Activated CD4-positive, alpha-beta T cell treated with anti-CD3 and anti-CD28 coated beads, Interleukin-2, amount 10 ng/mL, durations not matched to agents 24 days and 14 days (primary cell): ENCODE measurements at regions not wholly inside any gene's neighbourhood (a gene's known extent, or its start where the extent isn't known, plus 50 kb on each side); places are given as distances from the start of the nearest gene placed in this dataset.

Experiments
- DNase-seq: peaks from one replicate; pipeline ENCODE4 v3.0.0; 2022
- H3K27ac Mint-ChIP-seq: one replicate; pipeline ENCODE4 v1.8.0; 2022; ENCODE audit warnings: mild to moderate bottlenecking, mixed read lengths
- H3K27me3 Mint-ChIP-seq: one replicate; pipeline ENCODE4 v1.8.0; 2022; ENCODE audit warnings: mixed read lengths
- H3K36me3 Mint-ChIP-seq: one replicate; pipeline ENCODE4 v1.8.0; 2022; ENCODE audit warnings: low read depth, mild to moderate bottlenecking, mixed read lengths
- H3K4me1 Mint-ChIP-seq: one replicate; pipeline ENCODE4 v1.8.0; 2021; ENCODE audit warnings: mixed read lengths
- H3K4me3 Mint-ChIP-seq: one replicate; pipeline ENCODE4 v1.8.0; 2022; ENCODE audit warnings: mild to moderate bottlenecking, moderate library complexity, mixed read lengths
- H3K9me3 Mint-ChIP-seq: one replicate; pipeline ENCODE4 v1.8.0; 2021; ENCODE audit warnings: mixed read lengths
- intact Hi-C: fragments of 100-400 bp; cut with micrococcal nuclease; formaldehyde crosslinking; loops from one replicate; pipeline ENCODE4 v1.15.1; 2023

DNA sequence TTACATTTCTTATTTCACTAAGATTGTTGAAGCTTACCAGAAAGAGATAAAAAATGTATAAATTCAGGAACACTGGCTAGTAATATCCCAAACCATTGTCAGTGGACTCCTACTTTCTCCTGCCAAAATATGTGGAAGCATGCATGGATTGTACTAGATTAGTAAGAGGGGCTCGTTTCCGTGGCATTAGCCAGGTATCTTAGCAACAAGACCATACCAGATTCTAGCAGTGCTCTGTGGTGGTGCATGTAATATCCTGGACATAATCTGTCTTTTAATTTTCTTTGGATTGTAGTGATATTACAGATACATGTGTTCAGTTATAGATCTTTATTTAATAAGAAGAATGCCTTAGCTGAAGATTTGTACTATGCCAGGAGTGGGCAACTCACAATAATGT is 371.9 kb upstream of the PITX2 start:
- intact Hi-C loops, result no loop called here
- H3K27me3 Mint-ChIP-seq, result no peaks in the 10 kb centered on the region
- no peak overlapping the region for H3K27ac Mint-ChIP-seq
- no peaks in the 10 kb centered on the region for H3K9me3 Mint-ChIP-seq
- DNase-seq, result no peak
- no peak overlapping the region for H3K4me3 Mint-ChIP-seq
- H3K36me3 Mint-ChIP-seq, result no peaks in the 10 kb centered on the region
- H3K4me1 Mint-ChIP-seq, result no peaks in the 10 kb centered on the region

DNA sequence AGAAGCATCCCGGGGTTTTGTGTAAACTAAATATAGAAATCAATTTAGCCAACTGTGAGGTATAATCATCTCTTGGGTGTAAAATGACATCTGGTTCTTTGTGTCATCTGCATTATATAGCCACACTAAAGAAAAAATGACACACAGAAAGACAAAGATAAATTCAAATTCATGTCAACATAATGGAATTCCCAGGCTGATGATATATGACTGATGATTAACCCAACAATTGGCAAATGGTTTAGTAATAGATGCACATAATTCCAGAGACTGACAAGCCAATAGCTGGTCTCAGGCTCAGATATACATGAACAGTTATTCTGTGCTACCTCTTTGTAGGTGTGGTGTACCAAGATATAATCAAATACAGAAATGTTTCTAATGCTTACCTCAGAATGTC is 375.4 kb upstream of the PITX2 start:
- Mint-ChIP-seq H3K36me3 (no peaks in the 10 kb centered on the region), H3K27me3 (no peaks in the 10 kb centered on the region), H3K27ac (no peak overlapping the region), H3K9me3 (no peaks in the 10 kb centered on the region), H3K4me3 (no peak overlapping the region), H3K4me1 (no peaks in the 10 kb centered on the region)
- intact Hi-C loops, result no loop called here
- DNase-seq, result no peak

DNA sequence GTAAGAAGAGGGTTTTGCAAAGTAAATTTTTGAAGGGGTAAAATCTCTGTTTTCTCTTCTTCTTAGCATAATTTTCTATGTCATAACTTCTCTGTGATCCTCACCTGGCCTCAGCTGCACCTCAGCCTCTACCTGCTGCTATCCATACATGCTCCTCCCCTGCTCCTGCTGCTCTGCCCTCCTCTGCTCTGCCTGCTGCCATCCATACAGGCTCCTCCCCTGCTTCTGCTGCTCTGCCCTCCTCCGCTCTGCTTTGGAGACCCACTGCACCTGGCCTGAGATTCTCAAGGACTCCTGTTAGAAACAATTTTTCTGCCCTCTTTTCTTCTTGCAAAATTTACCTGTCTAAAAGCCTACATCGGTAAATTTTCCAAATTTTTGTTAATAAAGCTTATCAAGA is 388.6 kb upstream of the PITX2 start:
- no peak overlapping the region for H3K4me3 Mint-ChIP-seq

DNA sequence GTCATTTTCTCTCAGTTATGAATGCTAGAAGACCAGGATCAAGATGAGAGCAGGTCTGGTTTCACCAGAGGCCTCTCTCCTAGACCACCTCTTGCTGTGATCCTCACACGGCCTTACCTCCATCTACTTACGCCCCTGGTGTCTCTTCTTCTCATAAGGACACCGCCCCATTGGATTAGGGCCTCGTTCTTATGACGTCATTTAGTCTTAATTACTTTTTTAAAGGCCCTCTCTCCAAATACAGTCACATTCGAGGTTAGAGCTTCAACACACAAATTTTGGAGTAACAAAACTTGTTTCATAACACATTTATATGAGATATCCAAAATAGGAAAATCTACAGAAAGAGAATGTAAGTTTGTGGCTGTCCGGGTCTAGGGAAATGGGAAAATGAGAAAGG is 391.0 kb upstream of the PITX2 start:
- Mint-ChIP-seq H3K27me3 (no peaks in the 10 kb centered on the region), H3K4me3 (no peak overlapping the region), H3K27ac (no peak overlapping the region), H3K36me3 (no peaks in the 10 kb centered on the region), H3K4me1 (no peaks in the 10 kb centered on the region), H3K9me3 (no peaks in the 10 kb centered on the region)
- intact Hi-C loops, result no loop called here
- DNase-seq, result no peak

More for the DNA sequence above, 388.6 kb upstream of the PITX2 start:
- no peaks in the 10 kb centered on the region for H3K4me1 Mint-ChIP-seq
- no peaks in the 10 kb centered on the region for H3K36me3 Mint-ChIP-seq
- intact Hi-C loops, result no loop called here
- no peak overlapping the region for H3K27ac Mint-ChIP-seq
- no peak for DNase-seq
- H3K27me3 Mint-ChIP-seq, result no peaks in the 10 kb centered on the region
- no peaks in the 10 kb centered on the region for H3K9me3 Mint-ChIP-seq

DNA sequence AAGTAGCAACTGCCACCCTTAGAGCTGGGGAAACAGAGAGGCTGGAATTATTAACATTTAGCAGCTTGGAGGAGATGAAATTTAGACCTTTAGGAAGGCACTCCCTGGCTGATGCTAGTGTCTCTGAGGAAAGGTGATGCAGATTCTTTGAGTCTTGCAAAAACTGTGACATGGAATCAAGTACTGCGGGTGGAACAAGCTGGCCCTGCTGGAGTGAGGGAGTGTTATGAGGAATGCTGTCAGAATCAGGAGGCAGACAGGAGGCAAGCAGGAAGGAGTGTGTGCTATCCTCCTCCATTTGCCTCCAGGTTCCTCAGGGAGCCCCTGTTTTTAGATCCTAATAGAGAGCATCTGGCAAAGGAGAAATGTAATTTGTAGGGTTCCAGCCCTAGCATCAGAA is 391.7 kb upstream of the PITX2 start:
- Mint-ChIP-seq H3K4me1 (no peaks in the 10 kb centered on the region), H3K27me3 (no peaks in the 10 kb centered on the region), H3K4me3 (no peak overlapping the region), H3K9me3 (no peaks in the 10 kb centered on the region), H3K27ac (no peak overlapping the region), H3K36me3 (no peaks in the 10 kb centered on the region)
- no peak for DNase-seq
- intact Hi-C loops, result no loop called here

DNA sequence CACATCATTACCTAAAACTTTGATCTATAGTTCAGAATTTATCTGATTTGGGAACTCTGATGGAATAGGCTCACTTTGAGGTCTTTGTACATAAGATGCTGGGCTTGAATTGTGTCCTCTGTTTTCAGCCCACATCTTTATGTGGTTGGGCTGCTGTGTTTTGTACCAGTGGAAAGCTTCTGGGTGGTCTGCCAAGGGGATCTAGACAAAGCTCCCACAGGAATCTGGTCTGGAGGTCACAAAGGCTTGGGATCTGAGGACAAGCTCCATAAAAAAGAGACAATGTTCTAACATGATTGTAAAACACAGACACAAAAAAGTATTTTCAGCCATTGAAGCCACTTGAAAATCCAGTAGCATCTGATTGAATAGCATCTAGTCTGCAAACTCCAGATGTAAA is 393.5 kb upstream of the PITX2 start:
- Mint-ChIP-seq H3K4me3 (no peak overlapping the region), H3K9me3 (no peaks in the 10 kb centered on the region), H3K4me1 (no peaks in the 10 kb centered on the region), H3K36me3 (no peaks in the 10 kb centered on the region), H3K27ac (no peak overlapping the region), H3K27me3 (no peaks in the 10 kb centered on the region)
- intact Hi-C loops, result no loop called here
- DNase-seq, result no peak

DNA sequence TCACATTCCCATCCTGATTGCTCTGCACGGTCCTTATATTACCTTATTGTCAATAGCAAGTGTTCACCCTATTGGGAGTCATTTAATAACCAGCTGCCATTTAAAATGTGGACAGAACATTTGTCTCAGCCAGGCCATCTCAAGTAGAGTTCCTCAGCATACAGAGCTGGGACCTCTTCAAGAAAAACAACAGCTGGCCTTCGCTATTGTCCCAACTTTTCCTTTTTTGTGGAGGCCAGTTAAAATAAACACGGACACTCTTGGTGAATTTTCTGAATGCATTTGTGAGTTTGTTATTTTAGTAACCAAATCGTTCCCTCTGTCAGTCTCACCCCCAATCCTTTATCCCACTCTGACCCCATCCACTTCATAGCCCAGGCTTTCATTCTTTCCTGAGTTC is 395.3 kb upstream of the PITX2 start:
- no peak for DNase-seq
- Mint-ChIP-seq H3K4me3 (no peak overlapping the region), H3K9me3 (no peaks in the 10 kb centered on the region), H3K27me3 (no peaks in the 10 kb centered on the region), H3K4me1 (no peaks in the 10 kb centered on the region), H3K36me3 (no peaks in the 10 kb centered on the region), H3K27ac (no peak overlapping the region)
- intact Hi-C loops, result no loop called here

DNA sequence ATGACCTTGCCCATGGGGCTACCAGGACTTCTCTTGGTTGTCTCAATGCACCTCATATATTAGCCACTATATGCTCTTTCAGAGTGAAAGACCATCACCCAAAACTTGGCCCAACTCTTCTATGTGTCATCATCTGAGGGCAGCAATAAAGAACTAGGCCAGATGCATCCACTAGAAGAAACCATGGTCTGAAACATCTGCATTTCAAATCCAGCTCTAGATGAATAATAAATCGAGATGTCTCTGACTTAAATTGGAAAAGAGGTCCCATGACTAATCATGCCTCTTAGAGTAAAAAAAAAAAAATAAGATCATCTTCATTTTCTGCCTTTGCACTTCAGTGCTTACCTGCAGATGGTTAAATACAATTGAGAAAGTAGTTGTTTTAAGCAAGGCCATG is 397.6 kb upstream of the PITX2 start:
- no peaks in the 10 kb centered on the region for H3K36me3 Mint-ChIP-seq
- H3K9me3 Mint-ChIP-seq, result no peaks in the 10 kb centered on the region
- H3K4me1 Mint-ChIP-seq, result no peaks in the 10 kb centered on the region
- intact Hi-C loops, result no loop called here
- no peak overlapping the region for H3K4me3 Mint-ChIP-seq
- no peaks in the 10 kb centered on the region for H3K27me3 Mint-ChIP-seq
- no peak for DNase-seq
- H3K27ac Mint-ChIP-seq, result no peak overlapping the region

DNA sequence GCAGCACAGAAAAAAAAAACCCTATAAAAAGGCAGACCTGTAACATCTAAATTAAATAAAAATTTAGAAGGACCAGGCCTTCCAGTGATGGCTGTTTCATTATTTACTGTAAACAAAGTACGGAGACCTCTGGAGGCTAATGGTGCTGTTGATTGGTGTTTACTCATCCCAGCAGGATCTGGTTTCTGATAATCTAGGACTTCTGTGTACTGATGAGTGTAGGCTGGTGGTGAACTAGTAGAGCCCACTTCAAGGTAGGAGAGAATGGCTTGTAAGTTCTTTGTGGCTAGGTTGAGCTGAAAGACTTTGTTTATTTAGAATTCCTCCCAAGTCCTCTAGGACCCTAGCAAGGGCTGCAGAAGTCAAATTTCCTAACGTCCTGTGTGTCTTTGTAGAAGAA is 398.1 kb upstream of the PITX2 start:
- Mint-ChIP-seq H3K4me3 (no peak overlapping the region), H3K9me3 (no peaks in the 10 kb centered on the region), H3K36me3 (no peaks in the 10 kb centered on the region), H3K4me1 (no peaks in the 10 kb centered on the region), H3K27me3 (no peaks in the 10 kb centered on the region), H3K27ac (no peak overlapping the region)
- intact Hi-C loops, result no loop called here
- DNase-seq, result no peak

DNA sequence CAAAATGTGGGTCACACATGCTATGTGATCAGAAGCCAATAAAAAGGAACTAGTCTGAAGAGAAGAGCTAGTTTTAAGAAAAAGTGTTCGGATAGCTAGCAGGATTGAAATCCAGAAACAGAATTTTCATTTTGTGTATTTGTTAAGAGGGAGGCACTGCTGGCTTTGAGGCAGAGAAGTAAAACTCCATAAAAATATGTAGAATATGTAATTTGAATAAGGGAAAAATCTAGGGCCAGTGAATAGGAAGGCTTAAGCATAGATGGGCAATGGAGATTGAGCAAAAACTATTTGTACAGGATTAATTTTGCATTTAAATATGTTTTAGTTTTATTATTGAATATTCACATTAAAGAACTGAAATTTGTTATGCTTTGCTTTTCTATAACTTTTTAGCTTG is 399.9 kb upstream of the PITX2 start:
- Mint-ChIP-seq H3K36me3 (no peaks in the 10 kb centered on the region), H3K4me3 (no peak overlapping the region), H3K9me3 (no peaks in the 10 kb centered on the region), H3K27me3 (no peaks in the 10 kb centered on the region), H3K4me1 (no peaks in the 10 kb centered on the region), H3K27ac (no peak overlapping the region)
- intact Hi-C loops, result no loop called here
- DNase-seq, result no peak

DNA sequence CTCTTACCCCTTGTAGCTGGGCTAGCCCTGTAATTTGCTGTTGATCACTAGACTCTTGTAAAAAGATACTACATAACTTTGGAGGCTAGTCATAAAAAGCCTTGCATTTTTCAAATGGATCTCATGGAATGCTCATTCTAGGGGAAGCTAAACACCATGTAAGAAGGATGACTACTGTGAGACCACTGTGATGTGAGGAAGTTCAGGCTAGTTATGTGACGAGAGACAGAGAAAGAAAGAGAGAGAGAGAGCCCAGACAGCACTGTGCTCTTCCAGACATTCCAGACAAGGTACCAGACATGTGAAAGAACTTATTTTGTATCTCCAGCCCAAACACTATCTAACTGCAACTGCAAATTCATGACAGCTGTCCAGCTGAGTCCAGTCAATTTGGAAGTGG is 404.6 kb upstream of the PITX2 start:
- no peak for DNase-seq
- no peaks in the 10 kb centered on the region for H3K27me3 Mint-ChIP-seq
- intact Hi-C loops, result no loop called here
- no peaks in the 10 kb centered on the region for H3K4me1 Mint-ChIP-seq
- no peaks in the 10 kb centered on the region for H3K9me3 Mint-ChIP-seq
- H3K4me3 Mint-ChIP-seq, result no peak overlapping the region
- H3K27ac Mint-ChIP-seq, result no peak overlapping the region
- H3K36me3 Mint-ChIP-seq, result no peaks in the 10 kb centered on the region

DNA sequence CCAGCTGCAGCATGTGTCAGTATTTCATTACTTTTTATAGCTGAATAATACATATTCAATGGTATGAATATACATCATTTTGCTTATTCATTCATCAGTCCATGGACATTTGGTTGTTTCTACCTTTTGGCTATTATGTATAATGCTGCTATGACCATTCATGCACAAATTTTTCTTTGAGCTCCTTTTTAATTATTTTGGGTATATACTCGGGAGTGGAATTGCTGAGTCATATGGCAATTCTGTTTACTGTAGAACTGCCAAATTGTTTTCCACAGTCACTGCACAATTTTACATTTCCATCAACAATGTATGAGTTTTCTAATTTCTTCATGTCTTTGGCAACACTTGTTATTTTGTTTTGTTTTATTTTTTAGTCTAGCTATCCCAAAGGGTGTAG is 405.9 kb upstream of the PITX2 start:
- H3K4me1 Mint-ChIP-seq, result no peaks in the 10 kb centered on the region
- H3K4me3 Mint-ChIP-seq, result no peak overlapping the region
- no peaks in the 10 kb centered on the region for H3K27me3 Mint-ChIP-seq
- H3K36me3 Mint-ChIP-seq, result no peaks in the 10 kb centered on the region
- DNase-seq, result no peak
- no peak overlapping the region for H3K27ac Mint-ChIP-seq
- intact Hi-C loops, result no loop called here
- no peaks in the 10 kb centered on the region for H3K9me3 Mint-ChIP-seq

DNA sequence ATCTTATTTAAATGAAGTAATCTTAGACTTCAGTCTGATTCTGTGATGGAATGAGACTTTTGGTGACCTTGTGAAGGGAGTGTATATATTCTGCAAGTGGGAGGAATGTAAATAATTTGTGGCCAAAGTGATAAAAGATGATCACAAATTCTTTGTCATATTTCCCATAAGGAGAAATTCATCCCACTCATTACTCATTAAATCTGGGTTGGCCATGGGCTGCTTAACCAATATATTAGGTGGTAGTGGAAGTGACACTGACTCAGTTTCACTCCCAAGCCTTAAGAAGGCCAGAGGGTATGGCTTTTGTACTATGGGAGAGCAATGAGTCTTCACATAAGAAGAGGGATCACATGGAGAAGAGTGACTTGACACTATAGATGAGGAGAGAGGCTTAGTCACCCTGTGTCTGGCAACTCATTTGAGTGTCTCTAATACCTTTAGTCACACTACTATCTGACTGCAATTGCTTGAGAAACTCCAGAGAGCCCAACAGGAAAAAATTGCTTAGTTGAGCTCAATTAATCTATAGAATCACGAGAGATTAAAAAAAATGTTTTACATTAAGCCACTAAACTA is 408.2 kb upstream of the PITX2 start:
- intact Hi-C loops, result no loop called here
- Mint-ChIP-seq H3K4me1 (no peaks in the 10 kb centered on the region), H3K36me3 (no peaks in the 10 kb centered on the region), H3K27me3 (no peaks in the 10 kb centered on the region), H3K4me3 (no peak overlapping the region), H3K9me3 (no peaks in the 10 kb centered on the region), H3K27ac (no peak overlapping the region)
- no peak for DNase-seq

DNA sequence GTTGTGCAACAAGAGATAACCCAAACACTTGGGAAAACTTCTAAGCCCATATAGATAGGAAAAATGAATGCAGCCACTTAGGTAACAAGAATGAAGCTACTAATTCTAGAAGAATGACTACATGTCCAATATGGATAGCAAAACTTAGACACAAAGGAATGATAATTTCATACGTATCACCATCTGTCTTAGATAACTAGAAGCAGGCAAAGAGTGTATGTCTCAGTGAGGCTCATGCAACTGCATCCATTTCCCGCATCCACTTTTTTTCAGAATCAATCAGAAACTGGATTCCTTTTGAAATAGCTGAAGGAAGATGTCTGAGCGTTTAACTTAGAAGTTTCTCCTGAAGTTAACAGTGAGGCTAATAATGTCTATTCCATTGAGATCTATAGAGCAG is 408.7 kb upstream of the PITX2 start:
- intact Hi-C loops, result no loop called here
- H3K4me3 Mint-ChIP-seq, result no peak overlapping the region
- H3K36me3 Mint-ChIP-seq, result no peaks in the 10 kb centered on the region
- H3K27me3 Mint-ChIP-seq, result no peaks in the 10 kb centered on the region
- no peaks in the 10 kb centered on the region for H3K4me1 Mint-ChIP-seq
- no peak overlapping the region for H3K27ac Mint-ChIP-seq
- no peaks in the 10 kb centered on the region for H3K9me3 Mint-ChIP-seq
- DNase-seq, result no peak

DNA sequence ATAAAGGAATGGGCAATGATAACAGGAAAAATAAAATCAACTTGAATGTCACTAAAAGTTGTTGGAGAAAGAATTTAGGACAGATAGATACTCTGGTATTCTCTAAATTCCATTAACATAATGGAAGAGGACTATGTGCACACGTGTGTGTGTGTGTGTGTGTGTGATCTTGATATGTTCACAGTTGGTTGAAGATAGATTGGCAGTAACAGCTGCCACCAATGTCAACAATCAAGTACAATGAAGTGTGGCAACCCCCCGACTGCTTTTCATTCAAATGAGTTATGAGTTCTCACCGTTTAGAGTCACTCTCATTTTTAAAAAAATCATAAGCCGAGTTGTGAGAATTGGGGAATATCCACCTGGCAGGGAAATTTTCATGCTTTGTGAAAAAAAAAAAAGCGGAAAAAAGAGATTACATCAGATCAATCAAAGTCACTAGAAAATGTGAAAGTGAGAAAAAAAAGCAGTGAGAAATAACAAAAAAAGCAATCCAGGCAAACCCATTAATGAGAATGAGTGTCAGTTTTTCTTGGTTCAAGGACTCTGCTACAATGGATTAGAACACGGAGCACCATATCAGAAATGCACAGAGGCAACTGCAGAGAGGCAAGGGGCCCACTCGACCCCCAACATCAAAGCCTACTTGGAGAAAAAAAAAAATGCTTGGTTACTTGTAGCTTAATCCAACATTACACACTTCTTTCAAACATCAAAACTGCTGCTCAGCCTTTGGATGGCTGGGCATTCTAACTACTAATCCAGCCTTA is 414.9 kb upstream of the PITX2 start:
- Mint-ChIP-seq H3K27me3 (no peaks in the 10 kb centered on the region), H3K36me3 (no peaks in the 10 kb centered on the region), H3K4me3 (no peak overlapping the region), H3K9me3 (no peaks in the 10 kb centered on the region), H3K27ac (no peak overlapping the region), H3K4me1 (no peaks in the 10 kb centered on the region)
- intact Hi-C loops, result no loop called here
- no peak for DNase-seq
